K562 (cell line): ENCODE measurements at regions not wholly inside any gene's neighbourhood (a gene's known extent, or its start where the extent isn't known, plus 50 kb on each side); places are given as distances from the start of the nearest gene placed in this dataset.
"Not testable (repeated sequence)": the region's sequence is repeated elsewhere in the genome, so short reads cannot be mapped to it uniquely, and the experiment has no call there.

Experiments
- ATAC-seq: fragments of 200-7000 bp; cut with Tn5 transposase; 3 replicates; pipeline ENCODE4 v1.9.1; 2020; ENCODE audit warnings: moderate library complexity
- BruUV-seq: library from RNA; stranded (reverse); fragments of 400-500 nt; replicated peaks from 2 replicates; lab custom pipeline; 2021; lab: Mats Ljungman, UMichigan
- CTCF ChIA-PET: fragments of 300-600 bp; formaldehyde crosslinking; extraction: SDS; loops from one replicate; lab custom pipeline; 2021; ENCODE audit warnings: low intra/inter-chr PET ratio; lab: Yijun Ruan, JAX
- POLR2A ChIA-PET: fragments of 300-600, 350-650 bp; sonication (Branson Sonifier 250); formaldehyde crosslinking; extraction: SDS; loops from one replicate; lab custom pipeline; 2021; ENCODE audit warnings: antibody characterized with exemption, inconsistent platforms; lab: Yijun Ruan, JAX
- DNase-seq, 4 experiments: peaks; one replicate each; pipeline versions ENCODE4 v3.0.0 to v3.0.0-alpha.2; 2011 to 2018; ENCODE audit warnings: low spot score in 3 of 4, mixed read lengths in 3 of 4; ENCODE audit errors: extremely low read depth in 1 of 4
- FAIRE-seq: peaks from 2 replicates; lab custom pipeline; 2011; peaks lifted over from hg19 to GRCh38; lab: Jason Lieb, UNC
- H2AFZ ChIP-seq: 2 replicates; pipeline ENCODE4 v1.6.0; 2011; ENCODE audit warnings: low read depth, low read length, control low read depth, inconsistent platforms
- H3K27ac ChIP-seq: fragments of 200-600 bp; 3 replicates; pipeline ENCODE4 v1.8.0; 2011; ENCODE audit warnings: low read depth, mild to moderate bottlenecking, control low read depth, inconsistent platforms, low read length, moderate library complexity, mixed read lengths; ENCODE audit errors: extremely low read depth
- H3K27me3 ChIP-seq, 2 experiments: fragments of 300-600 bp in 1 of 2; 2 replicates in 1 of 2; 3 replicates in 1 of 2; pipeline versions ENCODE4 v1.6.0 to v1.8.0; 2011; ENCODE audit warnings: inconsistent platforms in 2 of 2, low read length in 2 of 2, mild to moderate bottlenecking in 1 of 2, mixed read lengths in 1 of 2, moderate library complexity in 1 of 2; ENCODE audit not compliant: control insufficient read depth in 2 of 2, insufficient read depth in 2 of 2
- H3K36me3 ChIP-seq: fragments of 300-600 bp; 3 replicates; pipeline ENCODE4 v1.8.0; 2011; ENCODE audit warnings: mild to moderate bottlenecking, low read length, inconsistent platforms; ENCODE audit not compliant: control insufficient read depth, insufficient read depth
- H3K4me1 ChIP-seq, 2 experiments: fragments of 200-600 bp in 1 of 2; replicated peaks in 1 of 2; 2 replicates in 1 of 2; 3 replicates in 1 of 2; pipeline versions ENCODE4 v1.5.1 to v1.8.0; 2011; ENCODE audit warnings: inconsistent platforms in 2 of 2, low read length in 2 of 2, mild to moderate bottlenecking in 1 of 2, mixed read lengths in 1 of 2, moderate library complexity in 1 of 2; ENCODE audit not compliant: control insufficient read depth in 2 of 2, insufficient read depth in 2 of 2
- H3K4me2 ChIP-seq: 2 replicates; pipeline ENCODE4 v1.6.1; 2011; ENCODE audit warnings: low read length, control low read depth, inconsistent platforms, mixed read lengths; ENCODE audit not compliant: insufficient read depth
- H3K4me3 ChIP-seq: fragments of 200-600 bp; sonication (generic), shearing (Covaris generic); 2 replicates; pipeline ENCODE4 v1.5.1; 2016; ENCODE audit warnings: control low read depth, inconsistent platforms
- H3K79me2 ChIP-seq: fragments of 200-600 bp; 3 replicates; pipeline ENCODE4 v1.8.0; 2011; ENCODE audit warnings: low read length, inconsistent platforms; ENCODE audit not compliant: control insufficient read depth, insufficient read depth
- H3K9ac ChIP-seq, 2 experiments: 2 replicates each; pipeline versions ENCODE4 v1.6.0 to v1.6.1; 2011; ENCODE audit warnings: low read depth in 2 of 2, low read length in 2 of 2, control low read depth in 1 of 2, inconsistent platforms in 1 of 2, mild to moderate bottlenecking in 1 of 2, mixed read lengths in 1 of 2; ENCODE audit not compliant: insufficient read depth in 1 of 2
- H3K9me1 ChIP-seq: one replicate; pipeline ENCODE4 v1.6.0; 2011; ENCODE audit warnings: inconsistent platforms, mild to moderate bottlenecking, low read length, moderate library complexity; ENCODE audit not compliant: control insufficient read depth, insufficient read depth
- H3K9me3 ChIP-seq: replicated peaks from 2 replicates; pipeline ENCODE4 v1.5.1; 2011; ENCODE audit warnings: low read depth, low read length, inconsistent platforms; ENCODE audit not compliant: control insufficient read depth, insufficient read depth
- H4K20me1 ChIP-seq: replicated peaks from 2 replicates; pipeline ENCODE4 v1.6.1; 2011; ENCODE audit warnings: low read length, inconsistent platforms, mixed read lengths; ENCODE audit not compliant: control insufficient read depth, insufficient read depth
- ETV5 ChIP-seq: sonication (generic); formaldehyde crosslinking; IDR thresholded peaks from 2 replicates; pipeline ENCODE4 v1.4.0; 2020; ENCODE audit warnings: low read depth, mild to moderate bottlenecking, missing genetic modification reagents
- NR2F6 ChIP-seq: fragments of 450-650 bp; formaldehyde crosslinking; IDR thresholded peaks from 2 replicates; pipeline ENCODE4 v1.4.0; 2020; ENCODE audit warnings: mild to moderate bottlenecking
- POLR2B ChIP-seq: fragments of 450-650 bp; IDR thresholded peaks from 2 replicates; pipeline ENCODE4 v1.6.1; 2018; ENCODE audit warnings: low read depth; ENCODE audit not compliant: partially characterized antibody
- TFAP4 ChIP-seq: sonication (generic); formaldehyde crosslinking; IDR thresholded peaks from 2 replicates; pipeline ENCODE4 v1.8.0; 2022; ENCODE audit warnings: missing genetic modification reagents, mild to moderate bottlenecking, moderate library complexity, borderline replicate concordance
- TRIM28 ChIP-seq: fragments of 450-650 bp; IDR thresholded peaks from 2 replicates; pipeline ENCODE4 v1.6.1; 2017
- ZNF280A ChIP-seq: fragments of 450-650 bp; IDR thresholded peaks from 2 replicates; pipeline ENCODE4 v1.6.1; 2018; ENCODE audit warnings: mild to moderate bottlenecking, low read depth; ENCODE audit not compliant: partially characterized antibody
- ZNF644 ChIP-seq: fragments of 200-800 bp; sonication (Bioruptor generic); IDR thresholded peaks from 2 replicates; pipeline ENCODE4 v1.6.1; 2016; ENCODE audit warnings: low read depth, missing genetic modification characterization, missing compliant biosample characterization
- ZNF707 ChIP-seq: fragments of 250-450 bp; sonication (Bioruptor Pico); conservative IDR thresholded peaks from 2 replicates; pipeline ENCODE4 v1.8.0; 2022; ENCODE audit warnings: inconsistent platforms, mild to moderate bottlenecking, moderate library complexity
- WGBS: fragments of 100-300 bp; shearing (Covaris generic); methylation state at CpG from one replicate; pipeline ENCODE4 v1.1.6; 2016; ENCODE audit warnings: low coverage, mixed read lengths; ENCODE audit not compliant: insufficient coverage; ENCODE audit errors: missing lambda C conversion rate; 5-methylcytosine and 5-hydroxymethylcytosine counted together
- in situ Hi-C: fragments of 300-500 bp; cut with MboI; formaldehyde crosslinking; loops from 4 replicates; pipeline ENCODE4 v1.15.0; 2018; ENCODE audit warnings: inconsistent platforms, mixed read lengths
- intact Hi-C: fragments of 100-400 bp; cut with micrococcal nuclease; formaldehyde crosslinking; loops from 2 replicates; pipeline ENCODE4 v1.14.2; 2022

DNA sequence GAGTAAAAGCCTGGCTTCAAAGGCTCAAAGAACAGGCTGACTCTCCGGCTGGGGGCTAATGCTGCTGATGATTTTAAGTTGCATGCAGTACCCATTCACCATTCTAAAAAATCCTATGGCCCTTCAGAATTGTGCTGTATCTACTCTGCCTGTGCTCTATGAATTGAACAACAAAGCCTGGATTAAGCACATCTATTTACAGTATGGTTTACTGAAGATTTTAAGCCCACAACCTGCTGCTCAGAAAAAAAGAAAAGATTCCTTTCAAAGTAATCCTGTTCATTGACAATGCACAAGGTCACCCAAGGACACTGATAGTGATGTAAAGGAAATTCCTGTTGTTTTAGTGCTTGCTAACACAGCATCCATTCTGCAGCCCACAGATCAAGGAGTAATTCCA, 84.9 kb upstream of the SFRP2 start:
- CTCF ChIA-PET, result no interaction called here
- Histone ChIP-seq H3K9ac (no peak overlapping the region), H2AFZ (no peak overlapping the region), H3K9me3 (no peaks in the 10 kb centered on the region), H3K4me2 (no peak overlapping the region), H3K79me2 (no peaks in the 10 kb centered on the region), H3K36me3 (no peaks in the 10 kb centered on the region), H4K20me1 (no peaks in the 10 kb centered on the region), H3K27ac (no peak overlapping the region), H3K4me1 (no peaks in the 10 kb centered on the region), H3K4me3 (no peak overlapping the region), H3K27me3 (no peaks in the 10 kb centered on the region), H3K9me1 (no peaks in the 10 kb centered on the region)
- no peak for TF ChIP-seq ETV5 (CRISPR knock-in tag)
- TF ChIP-seq POLR2B, result no peak
- no peak for TF ChIP-seq TFAP4
- no peak for TF ChIP-seq NR2F6 (CRISPR knock-in tag)
- TF ChIP-seq ZNF644 (tag), result no peak
- DNase-seq (no peak), ATAC-seq (no peak), FAIRE-seq (no peak)
- in situ Hi-C loops (no loop called here), intact Hi-C loops (no loop called here)
- WGBS, result 7% methylated on average over 1 of the region's 1 CpG
- POLR2A ChIA-PET, result no interaction called here
- no TSS peak for BruUV-seq

GRCh38 chr4:153866766-153867165, 77.9 kb upstream of the SFRP2 start:
- intact Hi-C loops, result not testable (repeated sequence)

More at GRCh38 chr4:153866766-153867165, 77.9 kb upstream of the SFRP2 start:
- POLR2A ChIA-PET, ATAC-seq, H3K36me3 ChIP-seq, in situ Hi-C loops, H3K4me1 ChIP-seq, H3K4me2 ChIP-seq, DNase-seq, H3K79me2 ChIP-seq, H3K9me3 ChIP-seq, H3K27ac ChIP-seq, FAIRE-seq, BruUV-seq, H3K27me3 ChIP-seq, H3K9ac ChIP-seq, H3K4me3 ChIP-seq, H2AFZ ChIP-seq, H4K20me1 ChIP-seq, H3K9me1 ChIP-seq, CTCF ChIA-PET: not testable (repeated sequence)
- TF ChIP-seq ZNF280A (peak; percentile 31), ZNF707 (CRISPR knock-in tag) (peak; percentile 95), TRIM28 (0 out of 2 replicates have a peak, but pooled peaks have one; percentile 49)
- 8% methylated on average over 1 of the region's 1 CpG for WGBS
